Hindlimb muscle (tissue), 1 donor: ENCODE measurements at regions not wholly inside any gene's neighbourhood (a gene's known extent, or its start where the extent isn't known, plus 50 kb on each side); places are given as distances from the start of the nearest gene placed in this dataset.
"Not testable (repeated sequence)": the region's sequence is repeated elsewhere in the genome, so short reads cannot be mapped to it uniquely, and the experiment has no call there.

Experiments used
- DNase-seq: peaks from one replicate; pipeline ENCODE4 v3.0.0-alpha.2; 2013

- no peak for DNase-seq
Measured at GRCh38 chr5:120923026-120923425, 458.9 kb downstream of the PRR16 start.

GRCh38 chr5:120926471-120926870, 462.4 kb downstream of the PRR16 start:
- no peak for DNase-seq

- DNase-seq = no peak
Measured at GRCh38 chr5:120927950-120928530, 463.9 kb downstream of the PRR16 start.

- no peak for DNase-seq
Measured at GRCh38 chr5:120932480-120932879, 468.4 kb downstream of the PRR16 start.

GRCh38 chr5:120934031-120934430, 469.9 kb downstream of the PRR16 start:
- no peak for DNase-seq

GRCh38 chr5:120936652-120937051, 472.6 kb downstream of the PRR16 start:
- DNase-seq = no peak

GRCh38 chr5:120938604-120939003, 474.5 kb downstream of the PRR16 start:
- no peak for DNase-seq

- no peak for DNase-seq
Measured at GRCh38 chr5:120942596-120943350, 478.7 kb downstream of the PRR16 start.

GRCh38 chr5:120949596-120949995, 485.5 kb downstream of the PRR16 start:
- not testable (repeated sequence) for DNase-seq

- not testable (repeated sequence) for DNase-seq
Measured at GRCh38 chr5:120953445-120953844, 489.3 kb downstream of the PRR16 start.

- DNase-seq = no peak
Measured at GRCh38 chr5:120954255-120954654, 490.2 kb downstream of the PRR16 start.

GRCh38 chr5:120955795-120956194, 491.7 kb downstream of the PRR16 start:
- DNase-seq = no peak

GRCh38 chr5:120958877-120959485, 494.9 kb downstream of the PRR16 start:
- DNase-seq = no peak

- no peak for DNase-seq
Measured at GRCh38 chr5:120960510-120960909, 496.4 kb downstream of the PRR16 start.

- DNase-seq = no peak
Measured at GRCh38 chr5:120967366-120967765, 503.3 kb downstream of the PRR16 start.

- DNase-seq = no peak
Measured at GRCh38 chr5:120974690-120975089, 510.6 kb downstream of the PRR16 start.

GRCh38 chr5:120982351-120982750, 518.3 kb downstream of the PRR16 start:
- no peak for DNase-seq

- no peak for DNase-seq
Measured at GRCh38 chr5:120985526-120985925, 521.4 kb downstream of the PRR16 start.

GRCh38 chr5:120988491-120988890, 524.4 kb downstream of the PRR16 start:
- DNase-seq = no peak

GRCh38 chr5:120988941-120989340, 524.8 kb downstream of the PRR16 start:
- DNase-seq = no peak

- no peak for DNase-seq
Measured at GRCh38 chr5:120991569-120991968, 527.5 kb downstream of the PRR16 start.

GRCh38 chr5:120994112-120994511, 530.0 kb downstream of the PRR16 start:
- no peak for DNase-seq

GRCh38 chr5:120999550-120999949, 535.5 kb downstream of the PRR16 start:
- DNase-seq = no peak

GRCh38 chr5:121006217-121006616, 542.1 kb downstream of the PRR16 start:
- DNase-seq = no peak
